HepG2 (cell line): ENCODE measurements at regions not wholly inside any gene's neighbourhood (a gene's known extent, or its start where the extent isn't known, plus 50 kb on each side); places are given as distances from the start of the nearest gene placed in this dataset.

Experiments
- CTCF ChIP-seq: sonication (generic); formaldehyde crosslinking; IDR thresholded peaks from 2 replicates; pipeline ENCODE4 v1.5.0; 2020; ENCODE audit warnings: mild to moderate bottlenecking, missing genetic modification reagents, moderate library complexity
- MIER2 ChIP-seq: IDR thresholded peaks from 2 replicates; pipeline ENCODE4 v1.6.1; 2016; ENCODE audit warnings: missing biosample characterization, missing genetic modification reagents
- PITX1 ChIP-seq: sonication (generic); formaldehyde crosslinking; IDR thresholded peaks from 2 replicates; pipeline ENCODE4 v1.5.1; 2020; ENCODE audit warnings: mild to moderate bottlenecking, missing genetic modification reagents
- SIN3B ChIP-seq: fragments of 150-350 bp; IDR thresholded peaks from 2 replicates; pipeline ENCODE4 v1.6.1; 2014; ENCODE audit warnings: low read length
- ZNF766 ChIP-seq: sonication (generic); formaldehyde crosslinking; IDR thresholded peaks from 2 replicates; pipeline ENCODE4 v1.5.0; 2020; ENCODE audit warnings: missing genetic modification reagents, borderline replicate concordance

GRCh38 chr3:105931500-105931899 is 62.7 kb upstream of the CBLB start:
- no peak for TF ChIP-seq CTCF
- TF ChIP-seq ZNF766 (CRISPR knock-in tag), result no peak
- TF ChIP-seq SIN3B, result no peak
- no peak for TF ChIP-seq MIER2 (CRISPR knock-in tag)
- no peak for TF ChIP-seq PITX1 (CRISPR knock-in tag)
